Lung (tissue), 11 donors: ENCODE measurements at regions not wholly inside any gene's neighbourhood (a gene's known extent, or its start where the extent isn't known, plus 50 kb on each side); places are given as distances from the start of the nearest gene placed in this dataset.

Source experiments
- ATAC-seq: fragments of 200-7000 bp; cut with Tn5 transposase; one replicate; pipeline ENCODE4 v1.9.1; 2020; ENCODE audit warnings: moderate number of reproducible peaks; ENCODE audit not compliant: insufficient read depth, low FRiP score
- DNase-seq, 3 donors: peaks; one replicate each; pipeline ENCODE4 v3.0.0-alpha.2; 2013 to 2017
- H3K27ac ChIP-seq, 2 donors: one replicate each; pipeline ENCODE4 v1.5.1; 2013; ENCODE audit warnings: mild to moderate bottlenecking in 2 of 2, moderate library complexity in 2 of 2, control low read depth in 1 of 2, inconsistent platforms in 1 of 2, low read depth in 1 of 2, low read length in 1 of 2
- H3K27me3 ChIP-seq, 3 donors: one replicate each; pipeline ENCODE4 v1.5.1; 2013; ENCODE audit warnings: low read length in 2 of 3; ENCODE audit not compliant: control insufficient read depth in 3 of 3, insufficient read depth in 3 of 3
- H3K36me3 ChIP-seq, 4 donors: one replicate each; pipeline ENCODE4 v1.5.1; 2013; ENCODE audit warnings: low read length in 4 of 4, mild to moderate bottlenecking in 1 of 4, moderate library complexity in 1 of 4; ENCODE audit not compliant: control insufficient read depth in 4 of 4, insufficient read depth in 4 of 4
- H3K4me1 ChIP-seq, 5 donors: one replicate each; pipeline ENCODE4 v1.5.1; 2013; ENCODE audit warnings: low read length in 5 of 5, mild to moderate bottlenecking in 2 of 5, moderate library complexity in 1 of 5; ENCODE audit not compliant: control insufficient read depth in 5 of 5, insufficient read depth in 5 of 5
- H3K4me3 ChIP-seq: one replicate; pipeline ENCODE4 v1.5.1; 2013; ENCODE audit warnings: mild to moderate bottlenecking, control low read depth, moderate library complexity
- H3K9ac ChIP-seq, 2 donors: one replicate each; pipeline ENCODE4 v1.5.1; 2013; ENCODE audit warnings: low read length in 2 of 2, control low read depth in 1 of 2; ENCODE audit not compliant: insufficient read depth in 1 of 2
- H3K9me3 ChIP-seq, 4 donors: one replicate each; pipeline ENCODE4 v1.5.1; 2013; ENCODE audit warnings: low read length in 3 of 4, mild to moderate bottlenecking in 1 of 4, moderate library complexity in 1 of 4; ENCODE audit not compliant: control insufficient read depth in 4 of 4, insufficient read depth in 3 of 4
- CTCF ChIP-seq: IDR thresholded peaks from 2 replicates; pipeline ENCODE4 v1.5.1; 2012; ENCODE audit warnings: mild to moderate bottlenecking; ENCODE audit errors: control extremely low read depth, extremely low read depth
- WGBS, 2 donors: extraction: QIAGEN DNeasy Blood & Tissue Kit; methylation state at CpG; one replicate each; pipeline ENCODE4 v1.1.7; 2013; 5-methylcytosine and 5-hydroxymethylcytosine counted together
- donor health status: control.
- donor health status: control.
- donor health status: Bipolar disorder and iron deficiency.
- donor health status: healthy.
- donor health status: DM: yes; HTN: yes; CAD: no.

GRCh38 chr9:1880038-1880565 lies 135.0 kb upstream of the SMARCA2 start:
- Histone ChIP-seq H3K27me3 (no peaks in the 10 kb centered on the region), H3K27ac (no peak overlapping the region), H3K9ac (no peak overlapping the region), H3K9me3 (peaks cover 0 to 2% (median 0%) of the 10 kb centered on the region in 4 donors), H3K4me1 (peaks cover 0 to 18% (median 0%) of the 10 kb centered on the region in 5 donors), H3K4me3 (no peak overlapping the region), H3K36me3 (no peaks in the 10 kb centered on the region)
- DNase-seq (no peak), ATAC-seq (no peak)
- TF ChIP-seq CTCF, result no peak
- 86 to 93% methylated on average over 4 of the region's 4 CpGs for WGBS, 2 donors

GRCh38 chr9:1881708-1882295 lies 133.3 kb upstream of the SMARCA2 start:
- no peak for DNase-seq
- TF ChIP-seq CTCF, result no peak
- Histone ChIP-seq H3K27me3 (no peaks in the 10 kb centered on the region), H3K9me3 (no peaks in the 10 kb centered on the region), H3K36me3 (no peaks in the 10 kb centered on the region), H3K9ac (no peak overlapping the region), H3K4me1 (peaks cover 0 to 18% (median 0%) of the 10 kb centered on the region in 5 donors), H3K4me3 (no peak overlapping the region), H3K27ac (no peak overlapping the region)
- no peak for ATAC-seq
- 73 to 77% methylated on average over 2 of the region's 2 CpGs for WGBS, 2 donors

- DNase-seq (peak in 2 of 3 donors; percentile 8 to 37), ATAC-seq (no peak)
- Histone ChIP-seq H3K9ac (no peak overlapping the region), H3K4me1 (peaks cover 0 to 18% (median 0%) of the 10 kb centered on the region in 5 donors), H3K27me3 (no peaks in the 10 kb centered on the region), H3K27ac (no peak overlapping the region), H3K4me3 (no peak overlapping the region), H3K36me3 (no peaks in the 10 kb centered on the region), H3K9me3 (peaks cover 0 to 3% (median 0%) of the 10 kb centered on the region in 4 donors)
- 69 to 78% methylated on average over 4 of the region's 4 CpGs for WGBS, 2 donors
- TF ChIP-seq CTCF, result no peak
Measured at GRCh38 chr9:1882711-1883403, 132.3 kb upstream of the SMARCA2 start.
